ENCODE measurements at regions not wholly inside any gene's neighbourhood (a gene's known extent, or its start where the extent isn't known, plus 50 kb on each side); places are given as distances from the start of the nearest gene placed in this dataset.

- no peak for TF ChIP-seq EZH2 (IDR thresholded peaks at IDR 0.05)
- TF ChIP-seq POLR2AphosphoS5 (IDR thresholded peaks at IDR 0.05; ENCODE audit: borderline replicate concordance, low read depth, low read length): no peak
- no peak for TF ChIP-seq FOXP2 (optimal IDR thresholded peaks at IDR 0.05; ENCODE audit: control extremely low read depth, extremely low read length, insufficient read depth)
Observed at GRCh38 chr14:51145246-51145645, 50.3 kb upstream of the TRIM9 start.
